ENCODE measurements at regions not wholly inside any gene's neighbourhood (a gene's known extent, or its start where the extent isn't known, plus 50 kb on each side); places are given as distances from the start of the nearest gene placed in this dataset.

GRCh38 chr12:131491155-131491554 is 219.7 kb upstream of the SFSWAP start:
- intact Hi-C loops (cut with DNase I), result no loop called here
- no peak for DNase-seq
- 86 to 100% methylated on average over 1 of the region's 1 CpG for WGBS, 2 donors

GRCh38 chr12:131491916-131492490 is 218.9 kb upstream of the SFSWAP start:
- H3K4me3 ChIP-seq (replicated peaks in 1 of 3), result no peak overlapping the region

More at GRCh38 chr12:131491155-131491554, 219.7 kb upstream of the SFSWAP start:
- Histone ChIP-seq H3K9me3 (no peaks in the 10 kb centered on the region), H3K27ac (no peak overlapping the region), H3K27me3 (no peaks in the 10 kb centered on the region), H3K4me3 (replicated peaks in 1 of 3) (no peak overlapping the region), H3K4me1 (peaks cover 6 to 15% of the 10 kb centered on the region in 2 donors), H3K36me3 (no peaks in the 10 kb centered on the region)
- TF ChIP-seq POLR2A (IDR thresholded peaks at IDR 0.05) (no peak), CTCF (IDR thresholded peaks at IDR 0.05) (no peak)

GRCh38 chr12:131493068-131493826 is 217.6 kb upstream of the SFSWAP start:
- H3K9me3 ChIP-seq, result no peaks in the 10 kb centered on the region
- no peak for DNase-seq
- TF ChIP-seq CTCF (IDR thresholded peaks at IDR 0.05), result no peak
- no peak for TF ChIP-seq POLR2A (IDR thresholded peaks at IDR 0.05)
- no peaks in the 10 kb centered on the region for H3K36me3 ChIP-seq
- WGBS, 2 donors, result 71 to 79% methylated on average over 10 to 13 of the region's 34 CpGs
- H3K27ac ChIP-seq, result no peak overlapping the region
- peaks cover 2 to 3% of the 10 kb centered on the region in 2 donors for H3K4me1 ChIP-seq
- intact Hi-C loops (cut with DNase I), result no loop called here
- no peaks in the 10 kb centered on the region for H3K27me3 ChIP-seq
- H3K4me3 ChIP-seq (replicated peaks in 1 of 3), result no peak overlapping the region

More at GRCh38 chr12:131491916-131492490, 218.9 kb upstream of the SFSWAP start:
- peaks cover 6 to 12% of the 10 kb centered on the region in 2 donors for H3K4me1 ChIP-seq
- no peaks in the 10 kb centered on the region for H3K36me3 ChIP-seq
- WGBS, 2 donors, result 53 to 79% methylated on average over 3 of the region's 3 CpGs
- no peaks in the 10 kb centered on the region for H3K27me3 ChIP-seq
- H3K9me3 ChIP-seq, result no peaks in the 10 kb centered on the region
- TF ChIP-seq CTCF (IDR thresholded peaks at IDR 0.05) (no peak), POLR2A (IDR thresholded peaks at IDR 0.05) (no peak)
- no peak for DNase-seq
- H3K27ac ChIP-seq, result no peak overlapping the region
- intact Hi-C loops (cut with DNase I), result no loop called here

GRCh38 chr12:131494216-131494615 is 216.7 kb upstream of the SFSWAP start:
- Histone ChIP-seq H3K36me3 (no peaks in the 10 kb centered on the region), H3K27ac (no peak overlapping the region), H3K27me3 (no peaks in the 10 kb centered on the region), H3K4me1 (no peaks in the 10 kb centered on the region), H3K4me3 (replicated peaks in 1 of 3) (no peak overlapping the region), H3K9me3 (no peaks in the 10 kb centered on the region)
- intact Hi-C loops (cut with DNase I), result no loop called here
- no peak for DNase-seq
- no peak for TF ChIP-seq POLR2A (IDR thresholded peaks at IDR 0.05)
- WGBS, 2 donors, result 96 to 97% methylated on average over 21 of the region's 24 CpGs

GRCh38 chr12:131494741-131495524 is 216.0 kb upstream of the SFSWAP start:
- 86 to 91% methylated on average over 9 of the region's 9 CpGs for WGBS, 2 donors
- intact Hi-C loops (cut with DNase I), result no loop called here

More at GRCh38 chr12:131494741-131495524, 216.0 kb upstream of the SFSWAP start:
- Histone ChIP-seq H3K27me3 (no peaks in the 10 kb centered on the region), H3K9me3 (no peaks in the 10 kb centered on the region), H3K4me1 (no peaks in the 10 kb centered on the region), H3K4me3 (replicated peaks in 1 of 3) (no peak overlapping the region), H3K27ac (no peak overlapping the region), H3K36me3 (no peaks in the 10 kb centered on the region)
- TF ChIP-seq CTCF (IDR thresholded peaks at IDR 0.05), result no peak
- TF ChIP-seq POLR2A (IDR thresholded peaks at IDR 0.05), result no peak
- DNase-seq, result no peak
